ENCODE measurements at regions not wholly inside any gene's neighbourhood (a gene's known extent, or its start where the extent isn't known, plus 50 kb on each side); places are given as distances from the start of the nearest gene placed in this dataset.
"Not testable (repeated sequence)": the region's sequence is repeated elsewhere in the genome, so short reads cannot be mapped to it uniquely, and the experiment has no call there.

DNA sequence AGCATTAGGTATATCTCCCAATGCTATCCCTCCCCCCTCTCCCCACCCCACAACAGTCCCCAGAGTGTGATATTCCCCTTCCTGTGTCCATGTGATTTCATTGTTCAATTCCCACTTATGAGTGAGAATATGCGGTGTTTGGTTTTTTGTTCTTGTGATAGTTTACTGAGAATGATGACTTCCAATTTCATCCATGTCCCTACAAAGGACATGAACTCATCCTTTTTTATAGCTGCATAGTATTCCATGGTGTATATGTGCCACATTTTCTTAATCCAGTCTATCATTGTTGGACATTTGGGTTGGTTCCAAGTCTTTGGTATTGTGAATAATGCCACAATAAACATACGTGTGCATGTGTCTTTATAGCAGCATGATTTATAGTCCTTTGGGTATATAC lies 194.6 kb upstream of the WSB1 start:
- FAIRE-seq = not testable (repeated sequence)

DNA sequence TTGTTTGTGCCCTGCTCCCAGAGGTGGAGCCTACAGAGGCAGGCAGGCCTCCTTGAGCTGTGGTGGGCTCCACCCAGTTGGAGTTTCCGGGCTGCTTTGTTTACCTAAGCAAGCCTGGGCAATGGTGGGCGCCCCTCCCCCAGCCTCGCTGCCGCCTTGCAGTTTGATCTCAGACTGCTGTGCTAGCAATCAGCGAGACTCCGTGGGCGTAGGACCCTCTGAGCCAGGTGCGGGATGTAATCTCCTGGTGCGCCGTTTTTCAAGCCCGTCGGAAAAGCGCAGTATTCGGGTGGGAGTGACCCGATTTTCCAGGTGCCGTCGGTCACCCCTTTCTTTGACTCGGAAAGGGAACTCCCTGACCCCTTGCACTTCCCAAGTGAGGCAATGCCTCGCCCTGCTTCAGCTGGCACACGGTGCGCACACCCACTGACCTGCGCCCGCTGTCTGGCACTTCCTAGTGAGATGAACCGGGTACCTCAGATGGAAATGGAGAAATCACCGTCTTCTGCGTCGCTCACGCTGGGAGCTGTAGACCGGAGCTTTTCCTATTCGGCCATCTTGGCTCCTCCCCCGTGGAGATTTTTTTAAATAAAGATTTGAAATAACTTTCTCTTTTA lies 189.2 kb upstream of the WSB1 start:
- not testable (repeated sequence) for FAIRE-seq

DNA sequence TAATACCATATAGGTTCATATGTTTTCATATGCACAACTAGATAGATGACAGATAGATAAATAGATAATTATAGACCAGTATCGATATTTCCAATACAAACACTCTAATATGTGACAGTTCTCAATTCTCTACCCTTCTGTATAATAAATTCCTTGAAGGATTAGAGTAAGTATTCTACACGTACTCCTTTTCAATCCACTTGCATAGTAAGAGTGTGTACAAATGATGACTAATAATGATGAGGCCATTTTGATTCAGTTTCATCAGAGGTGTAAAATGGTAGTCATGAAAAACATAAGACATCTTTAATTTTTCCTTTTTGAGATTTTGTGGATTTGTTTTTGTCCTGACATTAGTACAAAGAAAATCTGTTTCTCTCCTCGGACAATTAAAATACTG lies 188.3 kb upstream of the WSB1 start:
- no peak for FAIRE-seq

DNA sequence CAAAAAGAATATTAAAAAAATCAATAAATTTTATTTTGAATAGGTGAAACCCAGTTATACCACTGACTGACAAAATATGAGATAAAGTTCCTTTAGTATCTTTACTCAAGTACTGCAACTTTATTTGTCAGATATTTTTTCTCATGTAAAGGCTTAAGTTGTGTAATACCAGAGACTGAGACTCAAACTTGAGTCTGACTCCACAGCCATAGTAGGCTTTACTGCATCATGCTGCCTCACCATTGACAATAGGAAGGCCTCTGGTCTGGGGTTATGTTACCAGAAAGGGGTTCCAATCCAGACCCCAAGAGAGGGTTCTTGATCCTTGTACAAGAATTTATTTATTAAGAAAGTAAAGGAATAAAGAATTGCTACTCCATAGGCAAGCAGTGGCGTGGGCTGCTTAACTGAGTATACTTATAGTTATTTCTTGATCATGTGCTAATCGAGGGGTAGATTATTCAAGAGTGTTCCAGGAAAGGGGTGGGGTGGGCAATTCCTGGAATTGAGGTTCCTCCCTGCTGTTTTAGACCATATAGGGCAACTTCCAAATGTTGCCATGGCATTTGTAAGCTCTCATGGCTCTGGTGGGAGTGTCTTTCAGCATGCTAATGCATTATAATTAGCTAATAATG lies 187.4 kb upstream of the WSB1 start:
- FAIRE-seq = no peak

DNA sequence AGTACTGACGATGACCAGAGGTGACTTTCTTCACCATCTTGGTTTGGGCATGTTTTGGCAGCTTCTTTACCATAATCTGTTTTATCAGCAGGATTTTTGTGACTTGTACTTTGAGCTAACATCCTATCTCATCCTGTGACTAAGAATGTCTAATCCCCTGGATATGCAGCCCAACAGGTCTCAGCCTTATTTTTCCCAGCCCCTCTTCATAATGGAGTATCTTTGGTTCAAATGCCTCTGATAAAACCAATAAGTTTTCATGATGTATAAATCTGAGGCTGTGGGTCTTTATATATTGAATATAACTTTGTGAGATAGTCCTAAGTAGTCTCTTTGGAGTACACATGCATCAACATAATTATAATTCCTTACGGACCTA lies 186.9 kb upstream of the WSB1 start:
- FAIRE-seq = no peak

DNA sequence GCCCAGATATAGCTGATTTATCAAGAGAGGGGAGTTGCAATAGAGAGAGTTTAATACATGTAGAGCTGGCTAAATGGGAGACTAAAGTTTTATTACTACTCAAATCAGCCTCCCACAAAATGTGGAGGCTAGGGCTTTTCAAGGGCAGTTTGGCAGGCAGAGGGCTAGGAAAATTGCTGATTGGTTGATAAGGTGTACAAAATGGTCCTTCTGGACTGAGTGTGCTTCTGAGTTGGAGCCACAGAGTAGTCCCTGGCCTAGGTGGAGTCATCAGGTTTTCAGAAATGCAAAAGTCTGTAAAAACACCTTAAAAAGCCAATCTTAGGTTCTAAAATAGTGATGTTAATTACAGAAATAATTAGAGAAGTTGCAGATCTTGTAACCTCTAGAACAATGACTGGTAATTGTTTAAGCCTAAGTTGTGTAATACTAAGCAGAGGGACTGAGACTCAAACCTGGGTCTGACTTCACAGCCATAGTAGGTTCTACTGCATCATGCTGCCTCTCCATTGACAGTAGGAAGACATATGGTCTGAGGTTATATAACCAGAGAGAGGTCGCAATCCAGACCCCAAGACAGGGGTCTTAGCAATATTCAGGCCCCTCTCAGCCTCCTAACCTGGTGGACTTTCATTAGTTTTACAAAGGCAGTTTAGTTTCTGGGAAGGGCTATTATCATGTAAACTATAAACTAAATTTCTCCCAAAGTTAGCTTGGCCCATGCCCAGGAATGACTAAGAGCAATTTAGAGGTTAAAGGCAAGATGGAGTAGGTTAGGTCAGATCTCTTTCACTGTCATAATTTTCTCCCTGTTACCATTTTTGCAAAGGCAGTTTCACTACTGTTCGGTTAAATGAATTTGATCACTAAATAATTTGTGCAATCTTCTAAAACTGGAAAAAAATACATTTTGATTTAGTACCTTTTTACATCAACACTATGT lies 186.3 kb upstream of the WSB1 start:
- peak; percentile 31 for FAIRE-seq

DNA sequence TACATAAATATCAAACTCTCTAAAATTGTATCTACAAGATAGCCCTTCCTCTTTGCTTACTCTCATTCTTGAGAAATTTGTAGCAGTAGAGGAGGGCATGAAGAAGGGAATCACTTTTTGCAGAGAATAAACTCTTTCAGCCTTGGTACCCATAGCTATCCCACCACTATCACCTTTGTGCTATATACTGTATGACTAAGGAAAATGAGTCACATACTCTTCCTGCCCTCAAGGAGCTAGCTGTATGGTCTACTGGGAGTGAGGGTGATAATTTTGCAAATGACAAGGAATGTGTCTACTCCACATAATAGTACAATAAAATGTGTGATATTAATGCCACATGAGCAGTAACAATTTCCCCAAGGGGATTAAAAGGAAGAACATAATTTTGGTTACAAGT lies 184.6 kb upstream of the WSB1 start:
- FAIRE-seq = no peak

DNA sequence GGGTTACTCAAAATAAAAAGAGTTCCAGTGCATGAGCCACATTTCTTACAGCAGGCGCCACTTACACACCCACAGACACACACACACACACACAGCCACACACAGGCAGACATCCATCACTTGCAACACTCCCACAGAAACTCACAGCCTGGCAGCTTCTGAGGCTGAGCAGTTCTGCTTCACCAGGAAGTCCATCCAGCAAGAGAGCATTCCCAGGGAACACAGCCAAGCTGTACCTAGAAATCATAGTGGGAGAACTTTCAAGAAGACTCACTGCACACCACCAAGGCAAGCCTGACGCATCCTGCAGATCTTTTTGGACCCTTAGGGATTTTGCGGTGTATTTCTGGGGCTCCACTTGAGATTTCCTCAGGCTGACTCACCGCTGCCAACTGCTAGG lies 140.9 kb upstream of the WSB1 start:
- FAIRE-seq = no peak

- FAIRE-seq = no peak
Measured at GRCh38 chr17:27155866-27156265, 138.0 kb upstream of the WSB1 start.

DNA sequence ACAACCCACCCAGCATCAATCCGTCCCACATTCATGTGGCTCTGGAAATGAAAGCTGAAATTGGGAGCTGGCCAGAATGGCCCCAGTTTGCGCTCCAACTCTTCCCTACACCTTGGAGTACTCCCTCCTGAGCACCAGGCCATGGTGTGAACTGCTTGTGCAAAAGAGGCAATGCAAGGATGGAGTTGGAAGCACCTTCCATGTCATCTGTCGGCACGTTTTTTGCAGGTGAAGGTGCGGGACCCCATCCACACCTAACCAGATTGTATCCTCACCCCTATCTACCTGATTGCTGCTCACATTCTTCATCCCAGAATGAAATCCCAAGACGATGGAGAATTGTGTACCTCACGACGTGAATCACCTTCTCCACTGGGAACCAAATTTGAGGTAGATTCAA lies 136.6 kb upstream of the WSB1 start:
- FAIRE-seq = no peak

- no peak for FAIRE-seq
Measured at GRCh38 chr17:27157898-27158297, 136.0 kb upstream of the WSB1 start.

GRCh38 chr17:27158382-27158781 lies 135.5 kb upstream of the WSB1 start:
- FAIRE-seq = no peak

- no peak for FAIRE-seq
Measured at GRCh38 chr17:27180322-27180721, 113.6 kb upstream of the WSB1 start.

DNA sequence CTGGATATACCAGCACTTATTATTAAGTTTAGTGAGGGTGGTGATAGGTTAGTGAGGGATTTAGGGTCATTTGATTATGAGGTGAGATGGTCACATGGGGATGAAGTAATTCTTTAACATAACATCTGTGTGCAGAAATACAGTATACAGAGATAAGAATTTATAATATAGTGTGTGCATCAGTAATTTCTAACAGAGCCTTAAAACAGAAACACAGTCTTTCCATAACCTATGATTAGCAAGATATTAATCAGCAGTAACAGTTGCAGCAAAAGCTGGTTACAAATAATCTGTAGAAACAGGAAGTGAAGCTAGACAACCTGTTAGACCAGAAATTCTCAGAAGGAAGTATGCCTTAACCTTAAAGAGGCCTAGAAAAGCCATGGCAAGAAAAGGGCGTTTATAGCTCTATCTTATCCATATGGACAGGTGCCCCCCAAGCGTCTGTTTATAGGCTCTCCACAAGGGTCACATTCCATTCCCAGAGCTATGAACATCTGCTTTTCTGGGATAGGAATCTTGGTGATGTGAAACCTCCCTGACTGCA lies 112.5 kb upstream of the WSB1 start:
- not testable (repeated sequence) for FAIRE-seq

DNA sequence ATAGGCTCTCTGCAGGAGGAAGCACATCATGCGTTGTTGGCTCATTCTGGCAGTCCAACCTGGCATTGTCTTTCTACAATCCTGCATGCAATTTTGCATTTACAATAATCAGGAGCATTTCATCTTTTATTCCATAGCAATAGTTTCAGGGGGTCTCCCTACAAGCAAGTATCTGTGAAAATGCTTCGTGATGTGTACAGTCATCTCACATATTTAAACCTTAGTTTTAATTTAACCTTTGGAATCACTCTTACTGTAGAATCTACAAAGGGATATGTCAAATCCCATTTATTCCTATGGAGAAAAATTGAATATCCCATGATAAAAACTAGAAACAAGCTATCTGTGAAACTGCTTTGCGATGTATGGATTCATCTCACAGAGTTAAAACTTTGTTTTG lies 112.0 kb upstream of the WSB1 start:
- FAIRE-seq = no peak

- FAIRE-seq = not testable (repeated sequence)
Measured at GRCh38 chr17:27197505-27197904, 96.4 kb upstream of the WSB1 start.

GRCh38 chr17:27199948-27200347 lies 94.0 kb upstream of the WSB1 start:
- no peak for FAIRE-seq

- no peak for FAIRE-seq
Measured at GRCh38 chr17:27200476-27200875, 93.4 kb upstream of the WSB1 start.

DNA sequence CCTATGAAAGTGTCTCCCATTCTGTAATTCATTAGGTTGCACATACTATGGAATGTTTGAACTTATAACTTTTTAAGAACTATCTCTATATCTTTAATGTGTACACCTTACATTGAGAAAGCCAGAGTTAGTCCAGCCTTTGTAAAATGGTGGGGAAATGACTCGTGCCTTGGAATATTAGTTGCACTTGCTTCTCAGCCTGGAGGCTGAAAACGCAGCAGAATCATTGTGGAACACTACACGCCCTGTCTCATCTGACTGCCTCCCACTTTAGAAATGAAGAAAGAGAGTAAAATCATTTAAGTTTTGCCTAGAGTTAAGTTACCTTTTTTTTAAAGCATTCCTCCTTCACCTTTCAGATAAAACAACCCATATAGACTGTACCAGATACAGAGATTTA lies 90.7 kb upstream of the WSB1 start:
- FAIRE-seq = no peak

- no peak for FAIRE-seq
Measured at GRCh38 chr17:27206447-27206846, 87.5 kb upstream of the WSB1 start.

- no peak for FAIRE-seq
Measured at GRCh38 chr17:27207073-27207513, 86.8 kb upstream of the WSB1 start.

DNA sequence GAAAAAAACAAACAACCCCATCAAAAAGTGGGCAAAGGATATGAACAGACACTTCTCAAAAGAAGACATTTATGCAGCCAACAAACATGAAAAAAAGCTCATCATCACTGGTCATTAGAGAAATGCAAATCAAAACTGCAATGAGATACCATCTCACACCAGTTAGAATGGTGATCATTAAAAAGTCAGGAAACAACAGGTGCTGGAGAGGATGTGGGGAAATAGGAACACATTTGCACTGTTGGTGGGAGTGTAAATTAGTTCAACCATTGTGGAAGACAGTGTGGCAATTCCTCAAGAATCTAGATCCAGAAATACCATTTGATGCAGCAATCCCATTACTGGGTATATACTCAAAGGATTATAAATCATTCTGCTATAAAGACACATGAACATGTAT lies 85.5 kb upstream of the WSB1 start:
- FAIRE-seq = not testable (repeated sequence)

DNA sequence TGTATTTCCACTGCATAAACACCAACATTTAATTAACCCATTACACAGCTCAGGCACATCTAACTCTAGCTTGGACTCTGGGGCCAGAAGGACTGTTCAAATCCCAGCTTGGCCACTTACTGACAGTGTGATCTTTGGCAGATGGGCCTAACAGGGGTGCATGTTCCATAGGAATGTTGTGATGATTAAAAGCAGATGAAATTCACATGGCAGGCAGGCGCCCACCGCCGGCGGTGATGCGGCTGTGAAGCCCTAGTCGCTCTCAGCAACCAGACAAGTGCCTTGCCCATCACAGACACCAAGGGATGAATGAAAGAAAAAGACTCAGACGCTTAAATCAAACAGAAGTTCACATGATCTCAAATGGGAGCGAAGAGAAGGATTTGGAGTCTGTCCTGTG lies 84.6 kb upstream of the WSB1 start:
- FAIRE-seq = no peak

DNA sequence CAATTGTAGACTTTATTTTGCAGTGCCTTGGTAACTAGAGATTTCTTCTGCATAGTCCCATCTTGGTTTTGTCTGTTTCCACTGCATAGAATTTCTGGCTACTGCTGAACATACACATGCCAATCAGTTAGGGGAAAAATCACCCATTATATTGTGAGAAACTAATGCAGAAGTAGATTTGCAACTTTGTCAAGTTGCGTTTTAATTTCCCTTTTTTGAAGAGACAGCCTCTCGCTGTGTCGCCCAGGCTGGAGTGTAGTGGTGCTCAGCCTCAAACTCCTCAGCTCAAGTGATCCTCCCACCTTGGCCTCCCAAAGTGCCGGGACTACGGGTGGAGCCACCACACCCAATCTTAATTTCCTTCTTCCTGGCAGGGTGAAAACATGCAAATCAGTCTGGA lies 83.1 kb upstream of the WSB1 start:
- FAIRE-seq = not testable (repeated sequence)
